ENCODE measurements at regions not wholly inside any gene's neighbourhood (a gene's known extent, or its start where the extent isn't known, plus 50 kb on each side); places are given as distances from the start of the nearest gene placed in this dataset.

GRCh38 chr2:120480903-120481445 lies 135.0 kb downstream of the INHBB start (continued):
- no peak for TF ChIP-seq CTCF (conservative IDR thresholded peaks at IDR 0.05; ENCODE audit: low read depth in 2 of 2)
- no peak for TF ChIP-seq ZNF114 (CRISPR knock-in tag; IDR thresholded peaks at IDR 0.05)
- no peak for TF ChIP-seq EZH2phosphoT487 (IDR thresholded peaks at IDR 0.05; ENCODE audit: unreplicated experiment)
- TF ChIP-seq REST (IDR thresholded peaks at IDR 0.05; ENCODE audit: unreplicated experiment): no peak
- TF ChIP-seq ZNF331 (CRISPR knock-in tag; IDR thresholded peaks at IDR 0.05; ENCODE audit: low read depth): no peak
- TF ChIP-seq STAT1 (IDR thresholded peaks at IDR 0.05; ENCODE audit: unreplicated experiment): no peak

GRCh38 chr2:120481446-120482194 lies 135.7 kb downstream of the INHBB start:
- Mint-ChIP-seq H3K27me3 (ENCODE audit: insufficient read depth, low read depth, poor library complexity) (peaks cover 18% of the 10 kb centered on the region), H3K9me3 (no peaks in the 10 kb centered on the region), H3K27ac (no peak overlapping the region), H3K4me1 (no peaks in the 10 kb centered on the region; the same call in 2 of the 3 replicates), H3K4me3 (no peak overlapping the region), H3K36me3 (ENCODE audit: low read depth) (no peaks in the 10 kb centered on the region; the same call in 2 of the 3 replicates)
- Histone ChIP-seq H3K4me1 (ENCODE audit: insufficient read depth) (no peaks in the 10 kb centered on the region), H3K4me2 (no peak overlapping the region), H3K36me3 (ENCODE audit: insufficient read depth) (no peaks in the 10 kb centered on the region), H3F3A (replicated peaks; ENCODE audit: low read depth) (no peaks in the 10 kb centered on the region), H3K79me2 (replicated peaks; ENCODE audit: insufficient read depth) (no peaks in the 10 kb centered on the region), H4K20me1 (replicated peaks; ENCODE audit: insufficient read depth) (no peaks in the 10 kb centered on the region), H3K4me3 (no peak overlapping the region), H3K9me2 (ENCODE audit: insufficient read depth) (no peaks in the 10 kb centered on the region), H3K27ac (ENCODE audit: low read depth) (no peak overlapping the region), H2AFZ (no peak overlapping the region), H3K27me3 (ENCODE audit: insufficient read depth) (no peaks in the 10 kb centered on the region)
- DNase-seq (ENCODE audit: low spot score) (no peak), ATAC-seq (no peak)
- TF ChIP-seq NANOG (IDR thresholded peaks at IDR 0.05; ENCODE audit: borderline replicate concordance) (no peak), ZNF114 (CRISPR knock-in tag; IDR thresholded peaks at IDR 0.05) (no peak), EZH2phosphoT487 (IDR thresholded peaks at IDR 0.05; ENCODE audit: unreplicated experiment) (no peak), POLR2AphosphoS5 (IDR thresholded peaks at IDR 0.05; ENCODE audit: low read depth) (no peak), EZH2 (IDR thresholded peaks at IDR 0.05; ENCODE audit: low read depth, unreplicated experiment) (no peak), CTCF (conservative IDR thresholded peaks at IDR 0.05; ENCODE audit: low read depth in 2 of 2) (no peak), CREB1 (CRISPR knock-in tag; IDR thresholded peaks at IDR 0.05; ENCODE audit: low read depth) (no peak), STAT1 (IDR thresholded peaks at IDR 0.05; ENCODE audit: unreplicated experiment) (no peak), ZNF331 (CRISPR knock-in tag; IDR thresholded peaks at IDR 0.05; ENCODE audit: low read depth) (no peak), JUNB (IDR thresholded peaks at IDR 0.05; ENCODE audit: unreplicated experiment) (no peak)
